Osteocyte (in vitro differentiated cells): ENCODE measurements at regions not wholly inside any gene's neighbourhood (a gene's known extent, or its start where the extent isn't known, plus 50 kb on each side); places are given as distances from the start of the nearest gene placed in this dataset.

ENCODE experiments used
- DNase-seq: peaks from one replicate; pipeline ENCODE4 v3.0.0; 2021; ENCODE audit warnings: mixed read lengths; ENCODE audit not compliant: unreplicated experiment; ENCODE audit errors: extremely low spot score
- H3K27ac Mint-ChIP-seq: one replicate; pipeline ENCODE4 v1.8.0; 2021; ENCODE audit warnings: mild to moderate bottlenecking, mixed read lengths; ENCODE audit not compliant: unreplicated experiment
- H3K27me3 Mint-ChIP-seq: one replicate; pipeline ENCODE4 v1.8.0; 2021; ENCODE audit warnings: mixed read lengths; ENCODE audit not compliant: unreplicated experiment
- H3K36me3 Mint-ChIP-seq: one replicate; pipeline ENCODE4 v1.8.0; 2021; ENCODE audit warnings: mixed read lengths; ENCODE audit not compliant: unreplicated experiment
- H3K4me1 Mint-ChIP-seq: one replicate; pipeline ENCODE4 v1.8.0; 2021; ENCODE audit warnings: mixed read lengths; ENCODE audit not compliant: unreplicated experiment
- H3K4me3 Mint-ChIP-seq: one replicate; pipeline ENCODE4 v1.8.0; 2021; ENCODE audit warnings: mild to moderate bottlenecking, moderate library complexity, mixed read lengths; ENCODE audit not compliant: unreplicated experiment
- H3K9me3 Mint-ChIP-seq: one replicate; pipeline ENCODE4 v1.8.0; 2021; ENCODE audit warnings: mixed read lengths; ENCODE audit not compliant: unreplicated experiment
- TF ChIP-seq, protein P1 (sequence below): fragments of 200-600 bp; sonication (generic); IDR thresholded peaks from 2 replicates; pipeline ENCODE4 v1.5.0; 2021; ENCODE audit warnings: antibody characterized with exemption, mild to moderate bottlenecking, moderate library complexity

DNA sequence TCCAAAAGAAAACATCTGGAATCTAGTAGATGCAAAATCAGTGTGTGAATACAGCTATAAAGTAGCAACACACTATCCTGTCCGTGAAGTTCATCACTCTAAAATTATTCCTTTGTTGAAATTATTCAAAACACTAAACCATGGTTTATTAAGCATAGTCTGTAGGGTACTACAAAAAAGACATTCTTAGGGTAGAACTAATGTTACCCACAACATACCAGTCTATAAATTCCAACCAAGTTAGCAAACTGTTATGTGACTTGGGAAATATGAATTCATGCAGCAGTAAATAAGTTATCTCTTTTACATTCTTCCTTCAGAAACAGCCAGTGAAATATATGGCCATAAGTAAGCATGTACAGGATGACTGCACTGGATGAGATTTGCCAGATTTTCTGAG is 580.3 kb upstream of the ADGRB3 start:
- TF ChIP-seq, protein P1, sequence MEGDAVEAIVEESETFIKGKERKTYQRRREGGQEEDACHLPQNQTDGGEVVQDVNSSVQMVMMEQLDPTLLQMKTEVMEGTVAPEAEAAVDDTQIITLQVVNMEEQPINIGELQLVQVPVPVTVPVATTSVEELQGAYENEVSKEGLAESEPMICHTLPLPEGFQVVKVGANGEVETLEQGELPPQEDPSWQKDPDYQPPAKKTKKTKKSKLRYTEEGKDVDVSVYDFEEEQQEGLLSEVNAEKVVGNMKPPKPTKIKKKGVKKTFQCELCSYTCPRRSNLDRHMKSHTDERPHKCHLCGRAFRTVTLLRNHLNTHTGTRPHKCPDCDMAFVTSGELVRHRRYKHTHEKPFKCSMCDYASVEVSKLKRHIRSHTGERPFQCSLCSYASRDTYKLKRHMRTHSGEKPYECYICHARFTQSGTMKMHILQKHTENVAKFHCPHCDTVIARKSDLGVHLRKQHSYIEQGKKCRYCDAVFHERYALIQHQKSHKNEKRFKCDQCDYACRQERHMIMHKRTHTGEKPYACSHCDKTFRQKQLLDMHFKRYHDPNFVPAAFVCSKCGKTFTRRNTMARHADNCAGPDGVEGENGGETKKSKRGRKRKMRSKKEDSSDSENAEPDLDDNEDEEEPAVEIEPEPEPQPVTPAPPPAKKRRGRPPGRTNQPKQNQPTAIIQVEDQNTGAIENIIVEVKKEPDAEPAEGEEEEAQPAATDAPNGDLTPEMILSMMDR, result no peak
- no peaks in the 10 kb centered on the region for H3K36me3 Mint-ChIP-seq
- H3K27ac Mint-ChIP-seq, result no peak overlapping the region
- peaks cover 20% of the 10 kb centered on the region for H3K4me1 Mint-ChIP-seq
- peaks cover 6% of the 10 kb centered on the region for H3K9me3 Mint-ChIP-seq
- peaks cover 4% of the 10 kb centered on the region for H3K27me3 Mint-ChIP-seq
- H3K4me3 Mint-ChIP-seq, result no peak overlapping the region
- DNase-seq, result no peak

DNA sequence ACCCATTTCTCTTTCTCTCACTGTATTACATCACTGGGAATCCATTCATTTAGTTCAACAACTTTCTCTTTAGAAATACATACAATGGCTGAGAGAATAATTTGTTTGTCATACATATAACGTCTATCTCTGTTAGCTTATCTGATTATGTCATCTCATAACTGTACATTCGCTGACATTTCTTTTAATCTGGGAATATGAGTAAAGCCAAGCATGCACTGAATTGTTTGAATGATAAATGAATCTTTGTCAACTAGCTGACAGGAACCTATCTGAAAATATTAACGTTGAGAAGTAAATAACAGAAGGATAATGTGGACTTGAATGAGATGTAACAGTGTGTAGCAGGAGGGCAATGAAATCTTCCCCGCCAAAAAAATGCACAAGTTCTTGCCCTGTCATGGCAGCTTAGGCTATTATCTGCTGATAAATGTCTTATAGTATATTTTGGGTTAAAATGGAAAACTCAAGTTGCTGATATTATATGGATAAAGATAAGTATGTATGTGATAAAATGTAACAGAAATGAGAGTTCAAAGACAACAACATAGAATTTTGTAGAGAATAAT is 581.2 kb upstream of the ADGRB3 start:
- Mint-ChIP-seq H3K36me3 (no peaks in the 10 kb centered on the region), H3K27ac (no peak overlapping the region), H3K27me3 (peaks cover 4% of the 10 kb centered on the region), H3K9me3 (peaks cover 6% of the 10 kb centered on the region), H3K4me3 (no peak overlapping the region), H3K4me1 (peaks cover 16% of the 10 kb centered on the region)
- TF ChIP-seq, protein P1, result no peak
- no peak for DNase-seq

DNA sequence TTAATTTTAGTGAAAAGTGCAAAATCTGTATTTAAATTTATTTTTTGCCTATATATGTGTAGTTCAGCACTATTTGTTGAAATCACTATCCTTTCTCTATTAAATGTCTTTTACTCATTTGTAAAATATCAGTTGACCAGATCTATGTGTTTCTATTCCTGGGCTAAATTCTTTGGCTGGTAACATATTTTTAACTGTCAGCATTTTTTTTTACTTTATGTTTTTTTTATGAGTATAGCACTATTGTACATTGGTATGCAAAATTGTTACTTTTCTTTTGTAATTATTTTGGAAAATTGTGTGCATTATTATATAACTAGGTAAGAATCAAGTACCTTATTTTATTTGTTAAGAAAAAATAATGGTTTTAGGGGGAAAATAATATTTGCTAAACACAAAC is 582.8 kb upstream of the ADGRB3 start:
- no peak for DNase-seq
- Mint-ChIP-seq H3K9me3 (peaks cover 12% of the 10 kb centered on the region), H3K27me3 (peaks cover 4% of the 10 kb centered on the region), H3K36me3 (no peaks in the 10 kb centered on the region), H3K4me3 (no peak overlapping the region), H3K27ac (no peak overlapping the region), H3K4me1 (peaks cover 16% of the 10 kb centered on the region)
- TF ChIP-seq, protein P1, result no peak

DNA sequence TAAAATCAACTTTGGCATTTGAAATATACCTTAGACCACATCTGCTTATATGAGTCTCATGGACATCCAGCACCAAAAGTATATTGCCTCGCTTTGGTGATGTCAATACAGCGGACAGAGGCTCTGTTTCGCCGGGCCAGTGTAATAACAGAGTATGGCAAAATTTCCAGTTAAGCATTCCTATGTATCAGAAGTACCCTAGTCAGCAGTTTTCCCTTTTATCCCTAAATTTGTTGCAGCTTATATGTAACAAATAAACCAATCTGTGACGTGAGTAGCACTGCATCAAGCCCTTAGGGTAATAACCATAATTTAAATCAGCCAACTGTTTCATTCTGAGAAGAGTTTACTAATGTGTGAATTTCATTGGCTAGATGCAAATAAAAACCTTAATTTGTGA is 585.5 kb upstream of the ADGRB3 start:
- DNase-seq, result no peak
- Mint-ChIP-seq H3K36me3 (peaks cover 2% of the 10 kb centered on the region), H3K4me3 (no peak overlapping the region)

DNA sequence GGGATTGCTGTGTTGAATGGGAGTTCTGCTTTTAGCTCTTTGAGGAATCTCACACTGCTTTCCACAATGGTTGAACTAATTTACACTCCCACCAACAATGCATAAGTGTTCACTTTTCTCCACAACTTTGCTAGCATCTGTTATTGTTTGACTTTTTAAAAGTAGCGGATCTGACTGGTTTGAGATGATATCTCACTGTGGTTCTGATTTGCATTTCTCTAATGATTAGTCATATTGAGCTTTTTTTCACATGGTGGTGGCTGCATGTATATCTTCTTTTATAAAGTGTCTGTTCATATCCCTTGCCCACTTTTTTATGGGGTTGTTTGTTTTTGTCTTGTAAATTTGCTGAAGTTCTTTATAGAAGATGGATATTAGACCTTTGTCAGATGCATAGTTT is 588.3 kb upstream of the ADGRB3 start:
- H3K27ac Mint-ChIP-seq, result no peak overlapping the region
- peaks cover 13% of the 10 kb centered on the region for H3K9me3 Mint-ChIP-seq
- TF ChIP-seq, protein P1, result no peak
- no peak for DNase-seq
- no peaks in the 10 kb centered on the region for H3K4me1 Mint-ChIP-seq
- peaks cover 5% of the 10 kb centered on the region for H3K27me3 Mint-ChIP-seq
- H3K36me3 Mint-ChIP-seq, result peaks cover 2% of the 10 kb centered on the region
- no peak overlapping the region for H3K4me3 Mint-ChIP-seq

More for the DNA sequence above, 585.5 kb upstream of the ADGRB3 start:
- Mint-ChIP-seq H3K27me3 (peaks cover 4% of the 10 kb centered on the region), H3K4me1 (peaks cover 10% of the 10 kb centered on the region), H3K27ac (no peak overlapping the region), H3K9me3 (peaks cover 13% of the 10 kb centered on the region)
- TF ChIP-seq, protein P1, result no peak
